ENCODE measurements at regions not wholly inside any gene's neighbourhood (a gene's known extent, or its start where the extent isn't known, plus 50 kb on each side); places are given as distances from the start of the nearest gene placed in this dataset.

GRCh38 chr9:135216791-135217441 is 129.4 kb downstream of the OLFM1 start:
- 78% methylated on average over 21 of the region's 22 CpGs for WGBS (ENCODE audit: insufficient coverage)
- intact Hi-C loops (cut with micrococcal nuclease), result no loop called here
- Mint-ChIP-seq H3K27me3 (peaks cover 10% of the 10 kb centered on the region), H3K27ac (no peak overlapping the region), H3K4me1 (no peaks in the 10 kb centered on the region), H3K4me3 (no peak overlapping the region), H3K9me3 (ENCODE audit: insufficient read depth) (no peaks in the 10 kb centered on the region)
- TF ChIP-seq CTCF (IDR thresholded peaks at IDR 0.05) (no peak), EZH2 (IDR thresholded peaks at IDR 0.05; ENCODE audit: borderline replicate concordance, insufficient read depth, low read depth, low read length, poor library complexity, severe bottlenecking) (no peak)
- POLR2A ChIA-PET, result no interaction called here
- H2AFZ ChIP-seq (ENCODE audit: insufficient read depth, low read depth, low read length, poor library complexity, severe bottlenecking), result no peak overlapping the region
- H3K79me2 ChIP-seq (ENCODE audit: control insufficient read depth, insufficient read depth, low read length), result no peaks in the 10 kb centered on the region
- no peak overlapping the region for H3K9ac ChIP-seq (ENCODE audit: low read length)
- no peak overlapping the region for H3K4me2 ChIP-seq (replicated peaks; ENCODE audit: low read depth, low read length, poor library complexity, severe bottlenecking)
- H3K4me1 ChIP-seq (ENCODE audit: control insufficient read depth in 2 of 2, insufficient read depth in 2 of 2, low read length in 2 of 2), result no peaks in the 10 kb centered on the region
- no peaks in the 10 kb centered on the region for H4K20me1 ChIP-seq (ENCODE audit: control insufficient read depth, insufficient read depth, low read length, poor library complexity, severe bottlenecking)
- H3K27me3 ChIP-seq (replicated peaks in 1 of 4; ENCODE audit: control extremely low read depth in 1 of 4, control insufficient read depth in 3 of 4, insufficient read depth in 4 of 4, low read length in 3 of 4), result no peaks in the 10 kb centered on the region
- no peak overlapping the region for H3K27ac ChIP-seq (ENCODE audit: low read length in 2 of 2)
- CTCF ChIA-PET, result no interaction called here
- H3K36me3 ChIP-seq (replicated peaks in 1 of 2; ENCODE audit: control extremely low read depth in 1 of 2, control insufficient read depth in 1 of 2, extremely low read depth in 1 of 2, insufficient read depth in 2 of 2, low read length in 1 of 2), result no peaks in the 10 kb centered on the region
- H3K9me3 ChIP-seq (ENCODE audit: control extremely low read depth in 1 of 3, control insufficient read depth in 2 of 3, insufficient read depth in 1 of 3, low read length in 2 of 3), result peaks cover 0 to 18% (median under 1%) of the 10 kb centered on the region in 3 donors
- ATAC-seq (ENCODE audit: low read depth) (no peak), DNase-seq (no peak)
- no peak overlapping the region for H3K4me3 ChIP-seq (ENCODE audit: control extremely low read depth in 1 of 5, extremely low read depth in 1 of 5, insufficient read depth in 1 of 5, low read depth in 2 of 5, low read length in 4 of 5)

- no peaks in the 10 kb centered on the region for H3K79me2 ChIP-seq (ENCODE audit: control insufficient read depth, insufficient read depth, low read length)
- Mint-ChIP-seq H3K9me3 (ENCODE audit: insufficient read depth) (no peaks in the 10 kb centered on the region), H3K27me3 (peaks cover 10% of the 10 kb centered on the region), H3K4me1 (no peaks in the 10 kb centered on the region), H3K4me3 (no peak overlapping the region), H3K27ac (no peak overlapping the region)
- peaks cover 0 to 9% (median 0%) of the 10 kb centered on the region in 3 donors for H3K9me3 ChIP-seq (ENCODE audit: control extremely low read depth in 1 of 3, control insufficient read depth in 2 of 3, insufficient read depth in 1 of 3, low read length in 2 of 3)
- 72% methylated on average over 5 of the region's 5 CpGs for WGBS (ENCODE audit: insufficient coverage)
- H2AFZ ChIP-seq (ENCODE audit: insufficient read depth, low read depth, low read length, poor library complexity, severe bottlenecking), result no peak overlapping the region
- no peak overlapping the region for H3K4me3 ChIP-seq (ENCODE audit: control extremely low read depth in 1 of 5, extremely low read depth in 1 of 5, insufficient read depth in 1 of 5, low read depth in 2 of 5, low read length in 4 of 5)
- H3K4me2 ChIP-seq (replicated peaks; ENCODE audit: low read depth, low read length, poor library complexity, severe bottlenecking), result no peak overlapping the region
- intact Hi-C loops (cut with micrococcal nuclease), result no loop called here
- CTCF ChIA-PET, result no interaction called here
- no peaks in the 10 kb centered on the region for H4K20me1 ChIP-seq (ENCODE audit: control insufficient read depth, insufficient read depth, low read length, poor library complexity, severe bottlenecking)
- H3K27me3 ChIP-seq (replicated peaks in 1 of 4; ENCODE audit: control extremely low read depth in 1 of 4, control insufficient read depth in 3 of 4, insufficient read depth in 4 of 4, low read length in 3 of 4), result no peaks in the 10 kb centered on the region
- H3K27ac ChIP-seq (ENCODE audit: low read length in 2 of 2), result no peak overlapping the region
- H3K36me3 ChIP-seq (replicated peaks in 1 of 2; ENCODE audit: control extremely low read depth in 1 of 2, control insufficient read depth in 1 of 2, extremely low read depth in 1 of 2, insufficient read depth in 2 of 2, low read length in 1 of 2), result no peaks in the 10 kb centered on the region
- H3K9ac ChIP-seq (ENCODE audit: low read length), result no peak overlapping the region
- TF ChIP-seq CTCF (IDR thresholded peaks at IDR 0.05) (no peak), EZH2 (IDR thresholded peaks at IDR 0.05; ENCODE audit: borderline replicate concordance, insufficient read depth, low read depth, low read length, poor library complexity, severe bottlenecking) (no peak)
- no peaks in the 10 kb centered on the region for H3K4me1 ChIP-seq (ENCODE audit: control insufficient read depth in 2 of 2, insufficient read depth in 2 of 2, low read length in 2 of 2)
- POLR2A ChIA-PET, result no interaction called here
- DNase-seq, result no peak
- no peak for ATAC-seq (ENCODE audit: low read depth)
Measured at GRCh38 chr9:135217836-135218235, 130.4 kb downstream of the OLFM1 start.
